ENCODE measurements at regions not wholly inside any gene's neighbourhood (a gene's known extent, or its start where the extent isn't known, plus 50 kb on each side); places are given as distances from the start of the nearest gene placed in this dataset.
A peak's percentile ranks its signal among the peaks of the same experiment; 100 is the strongest.

DNA sequence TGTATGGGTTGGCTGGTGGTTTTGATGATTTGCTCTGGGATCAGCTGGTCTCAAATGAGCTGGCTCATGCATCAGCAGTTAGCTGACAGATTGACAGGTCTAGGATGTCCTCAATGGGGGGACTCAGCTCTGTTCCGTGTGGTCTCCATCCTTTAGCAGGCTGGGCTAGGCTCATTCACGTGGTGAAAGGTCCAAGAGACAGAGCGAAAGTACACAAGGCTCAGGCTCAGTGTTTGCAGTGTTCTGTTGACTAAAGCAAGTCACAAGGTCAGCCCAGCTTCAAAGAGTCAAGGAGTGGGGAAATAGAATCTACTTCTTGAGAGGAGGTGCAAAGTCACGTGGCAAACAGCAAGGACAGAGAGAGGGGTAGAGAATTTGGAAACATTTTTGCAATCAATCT lies 126.5 kb upstream of the CMC1 start (continued):
- TF ChIP-seq SOX6 (IDR thresholded peaks at IDR 0.05) (no peak), SOX6 (CRISPR knock-in tag; IDR thresholded peaks at IDR 0.05) (peak; percentile 94), KMT2A (CRISPR knock-in tag; IDR thresholded peaks at IDR 0.05) (no peak), EZH2 (conservative IDR thresholded peaks at IDR 0.05; ENCODE audit: low read depth, low read length) (no peak), HOXA3 (CRISPR knock-in tag; IDR thresholded peaks at IDR 0.05) (peak; percentile 77), NKX3-1 (CRISPR knock-in tag; IDR thresholded peaks at IDR 0.05) (no peak), ZFAT (CRISPR knock-in tag; conservative IDR thresholded peaks at IDR 0.05) (no peak), RFXAP (CRISPR knock-in tag; IDR thresholded peaks at IDR 0.05; ENCODE audit: borderline replicate concordance) (peak; percentile 55; the same call in 1 of the 2 replicates), TCF7 (IDR thresholded peaks at IDR 0.05; ENCODE audit: low read depth) (peak; percentile 95), ZNF432 (CRISPR knock-in tag; IDR thresholded peaks at IDR 0.05; ENCODE audit: borderline replicate concordance) (no peak), FOSL1 (CRISPR knock-in tag; IDR thresholded peaks at IDR 0.05; ENCODE audit: borderline replicate concordance) (peak; percentile 15; the same call in 1 of the 2 replicates), SIX1 (CRISPR knock-in tag; IDR thresholded peaks at IDR 0.05; ENCODE audit: borderline replicate concordance) (peak; percentile 70; the same call in 1 of the 2 replicates), ZSCAN21 (CRISPR knock-in tag; IDR thresholded peaks at IDR 0.05; ENCODE audit: borderline replicate concordance) (peak; percentile 79), SP1 (IDR thresholded peaks at IDR 0.05) (no peak), SP1 (CRISPR knock-in tag; IDR thresholded peaks at IDR 0.05) (no peak), HNRNPH1 (optimal IDR thresholded peaks at IDR 0.05; ENCODE audit: low read depth, low read length) (no peak), ADNP (CRISPR knock-in tag; IDR thresholded peaks at IDR 0.05) (0 out of 2 replicates have a peak, but pooled peaks have one; percentile 23), ZNF451 (CRISPR knock-in tag; IDR thresholded peaks at IDR 0.05) (0 out of 2 replicates have a peak, but pooled peaks have one; percentile 59), STAT5B (CRISPR knock-in tag; IDR thresholded peaks at IDR 0.05) (no peak), NR2C2 (CRISPR knock-in tag; IDR thresholded peaks at IDR 0.05; ENCODE audit: borderline replicate concordance) (peak; percentile 54; the same call in 1 of the 2 replicates), ZNF264 (CRISPR knock-in tag; IDR thresholded peaks at IDR 0.05) (peak; percentile 63), SP5 (CRISPR knock-in tag; IDR thresholded peaks at IDR 0.05; ENCODE audit: borderline replicate concordance, low read depth) (peak; percentile 58; the same call in 1 of the 2 replicates)
- TF ChIP-seq, protein P1, sequence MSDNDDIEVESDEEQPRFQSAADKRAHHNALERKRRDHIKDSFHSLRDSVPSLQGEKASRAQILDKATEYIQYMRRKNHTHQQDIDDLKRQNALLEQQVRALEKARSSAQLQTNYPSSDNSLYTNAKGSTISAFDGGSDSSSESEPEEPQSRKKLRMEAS (IDR thresholded peaks at IDR 0.05), result peak; percentile 92
- TF ChIP-seq, protein P2, sequence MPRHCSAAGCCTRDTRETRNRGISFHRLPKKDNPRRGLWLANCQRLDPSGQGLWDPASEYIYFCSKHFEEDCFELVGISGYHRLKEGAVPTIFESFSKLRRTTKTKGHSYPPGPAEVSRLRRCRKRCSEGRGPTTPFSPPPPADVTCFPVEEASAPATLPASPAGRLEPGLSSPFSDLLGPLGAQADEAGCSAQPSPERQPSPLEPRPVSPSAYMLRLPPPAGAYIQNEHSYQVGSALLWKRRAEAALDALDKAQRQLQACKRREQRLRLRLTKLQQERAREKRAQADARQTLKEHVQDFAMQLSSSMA (CRISPR knock-in tag; IDR thresholded peaks at IDR 0.05), result no peak

Measured in HepG2 (cell line).